ENCODE measurements at regions not wholly inside any gene's neighbourhood (a gene's known extent, or its start where the extent isn't known, plus 50 kb on each side); places are given as distances from the start of the nearest gene placed in this dataset.

DNA sequence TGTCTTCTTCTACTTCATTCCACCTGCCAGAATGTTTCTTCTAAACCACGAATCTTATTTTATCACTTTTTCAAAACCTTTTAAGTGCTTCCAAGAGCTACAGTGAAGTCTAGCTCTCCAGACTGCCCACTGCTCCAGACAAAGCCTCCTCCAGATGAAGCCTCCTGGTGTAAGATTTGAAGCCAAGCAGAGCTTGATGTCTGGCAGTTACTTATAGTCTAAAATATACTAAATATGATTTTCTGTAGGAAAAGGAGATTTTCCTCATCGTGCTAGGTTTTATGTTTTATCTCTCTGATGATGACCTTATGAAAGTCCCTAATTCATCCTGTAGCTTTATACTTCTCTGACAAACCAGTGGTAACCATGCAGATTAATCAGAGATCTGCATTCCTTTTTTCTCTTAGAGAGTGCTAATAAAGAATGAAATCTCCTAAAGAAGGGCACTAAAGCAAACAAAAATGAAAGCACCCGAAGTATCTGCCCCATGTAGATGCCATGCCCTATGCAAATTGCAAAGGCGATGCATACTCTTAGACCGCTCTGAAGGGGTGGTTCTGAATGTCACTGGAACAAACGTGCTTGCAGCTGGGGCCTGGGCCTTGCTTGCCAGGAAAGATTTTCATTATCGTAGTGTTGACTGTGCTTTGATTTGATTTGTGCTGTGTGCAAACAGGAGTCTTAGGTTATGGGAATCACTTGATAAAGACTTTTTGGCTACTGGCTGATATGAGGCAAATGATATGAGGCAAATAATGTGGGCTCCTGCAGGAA is 314.2 kb downstream of the PID1 start:
- H3K36me3 ChIP-seq (ENCODE audit: insufficient read depth, low read length) = no peaks in the 10 kb centered on the region
- H3K4me1 ChIP-seq (ENCODE audit: control insufficient read depth, insufficient read depth, low read length, unreplicated experiment) = no peaks in the 10 kb centered on the region
- H3K27ac ChIP-seq (ENCODE audit: low read depth, low read length) = no peak overlapping the region
- H3K27me3 ChIP-seq (ENCODE audit: insufficient read depth, low read length) = no peaks in the 10 kb centered on the region
- H2AFZ ChIP-seq (ENCODE audit: low read length, unreplicated experiment) = no peak overlapping the region
- no peaks in the 10 kb centered on the region for H3K79me2 ChIP-seq (ENCODE audit: control insufficient read depth, insufficient read depth, low read length, unreplicated experiment)
- H3K4me3 ChIP-seq (ENCODE audit: low read depth, low read length) = no peak overlapping the region

DNA sequence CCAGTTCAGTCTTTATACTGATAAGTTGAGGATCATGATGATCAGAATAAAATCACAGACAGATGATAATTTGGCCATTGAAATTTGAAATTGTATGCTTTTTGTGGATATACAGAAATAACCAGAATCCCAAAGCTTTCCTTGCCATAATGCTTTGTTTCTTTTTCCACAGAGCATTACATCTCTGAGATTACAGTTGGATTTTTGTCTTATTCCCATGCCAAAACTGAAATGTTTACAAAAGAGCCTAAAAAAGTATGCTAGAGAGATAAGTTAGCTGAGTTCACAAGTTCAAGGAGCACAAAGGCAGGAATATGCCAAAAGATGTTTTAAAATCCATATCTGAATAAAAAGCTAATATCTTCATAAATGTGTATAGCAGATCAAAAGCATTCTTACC is 321.3 kb downstream of the PID1 start:
- no peaks in the 10 kb centered on the region for H3K36me3 ChIP-seq (ENCODE audit: insufficient read depth, low read length)
- H3K4me1 ChIP-seq (ENCODE audit: control insufficient read depth, insufficient read depth, low read length, unreplicated experiment) = no peaks in the 10 kb centered on the region
- no peak overlapping the region for H2AFZ ChIP-seq (ENCODE audit: low read length, unreplicated experiment)
- no peak overlapping the region for H3K27ac ChIP-seq (ENCODE audit: low read depth, low read length)
- H3K27me3 ChIP-seq (ENCODE audit: insufficient read depth, low read length) = 0 out of 2 replicates have a peak, but pooled peaks cover 4% of the 10 kb centered on the region
- H3K79me2 ChIP-seq (ENCODE audit: control insufficient read depth, insufficient read depth, low read length, unreplicated experiment) = no peaks in the 10 kb centered on the region
- no peak overlapping the region for H3K4me3 ChIP-seq (ENCODE audit: low read depth, low read length)

DNA sequence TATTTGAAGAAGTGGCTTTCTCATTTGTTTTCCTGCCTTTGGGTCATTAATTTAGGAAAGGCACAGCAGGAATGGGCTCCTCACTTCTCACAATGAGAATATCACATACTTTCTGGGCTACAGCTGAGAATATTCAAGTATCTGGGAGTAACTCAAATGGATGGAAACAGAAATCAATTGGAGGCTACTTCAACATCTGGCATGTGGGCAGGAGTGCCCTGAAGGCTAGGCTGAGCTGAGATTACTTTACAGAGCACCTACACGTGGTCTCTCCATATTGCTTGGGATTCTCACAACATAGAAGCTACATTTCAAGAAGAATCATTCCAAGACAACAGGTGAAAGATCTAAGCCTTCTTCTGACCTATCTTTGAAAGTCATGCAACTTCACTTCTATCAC is 325.4 kb downstream of the PID1 start:
- Histone ChIP-seq H3K27me3 (ENCODE audit: insufficient read depth, low read length) (0 out of 2 replicates have a peak, but pooled peaks cover under 1% of the 10 kb centered on the region), H2AFZ (ENCODE audit: low read length, unreplicated experiment) (no peak overlapping the region), H3K79me2 (ENCODE audit: control insufficient read depth, insufficient read depth, low read length, unreplicated experiment) (no peaks in the 10 kb centered on the region), H3K4me1 (ENCODE audit: control insufficient read depth, insufficient read depth, low read length, unreplicated experiment) (no peaks in the 10 kb centered on the region), H3K36me3 (ENCODE audit: insufficient read depth, low read length) (no peaks in the 10 kb centered on the region), H3K4me3 (ENCODE audit: low read depth, low read length) (no peak overlapping the region), H3K27ac (ENCODE audit: low read depth, low read length) (no peak overlapping the region)

DNA sequence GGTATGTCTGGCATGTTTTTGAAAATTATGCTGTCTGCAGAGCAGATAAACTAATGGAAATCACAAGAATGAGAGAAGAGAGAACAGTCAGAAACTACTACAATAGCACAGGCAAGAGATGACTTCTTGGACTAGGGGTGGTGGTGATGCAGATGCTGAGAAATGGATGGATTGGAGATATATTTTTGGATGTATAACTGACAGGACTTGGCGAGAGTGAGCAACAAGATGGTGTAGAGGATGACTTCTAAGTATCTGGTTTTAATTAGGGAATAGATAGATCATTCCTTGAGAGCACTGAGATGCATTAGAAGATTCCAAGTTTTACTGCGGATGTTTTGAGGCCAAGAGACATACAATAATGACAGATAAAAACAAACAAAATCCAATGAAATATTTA is 328.2 kb downstream of the PID1 start:
- H3K27ac ChIP-seq (ENCODE audit: low read depth, low read length) = no peak overlapping the region
- H3K4me3 ChIP-seq (ENCODE audit: low read depth, low read length) = no peak overlapping the region
- no peaks in the 10 kb centered on the region for H3K27me3 ChIP-seq (ENCODE audit: insufficient read depth, low read length)
- H3K79me2 ChIP-seq (ENCODE audit: control insufficient read depth, insufficient read depth, low read length, unreplicated experiment) = no peaks in the 10 kb centered on the region
- no peak overlapping the region for H2AFZ ChIP-seq (ENCODE audit: low read length, unreplicated experiment)
- no peaks in the 10 kb centered on the region for H3K36me3 ChIP-seq (ENCODE audit: insufficient read depth, low read length)
- H3K4me1 ChIP-seq (ENCODE audit: control insufficient read depth, insufficient read depth, low read length, unreplicated experiment) = no peaks in the 10 kb centered on the region

DNA sequence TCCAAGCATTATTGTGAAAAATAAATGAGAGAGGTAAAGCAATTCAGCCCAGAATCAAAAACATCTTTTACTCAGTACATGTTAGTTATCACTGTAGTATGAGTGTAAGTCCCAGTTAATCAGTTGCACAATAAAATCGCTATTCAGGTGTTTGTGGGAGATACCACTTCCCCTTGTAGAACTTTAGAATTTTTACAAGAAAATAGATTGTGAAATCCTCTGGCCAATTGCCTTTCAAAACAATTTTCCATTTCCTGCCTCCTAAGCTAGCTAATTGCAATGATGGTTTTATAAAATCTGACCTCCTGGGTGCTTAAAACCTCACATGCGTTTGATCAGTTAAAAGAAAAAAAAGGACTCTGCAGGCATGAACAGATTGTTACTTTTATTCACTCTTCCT is 332.5 kb downstream of the PID1 start:
- H3K36me3 ChIP-seq (ENCODE audit: insufficient read depth, low read length) = no peaks in the 10 kb centered on the region
- no peak overlapping the region for H2AFZ ChIP-seq (ENCODE audit: low read length, unreplicated experiment)
- H3K27ac ChIP-seq (ENCODE audit: low read depth, low read length) = no peak overlapping the region
- no peaks in the 10 kb centered on the region for H3K79me2 ChIP-seq (ENCODE audit: control insufficient read depth, insufficient read depth, low read length, unreplicated experiment)
- no peaks in the 10 kb centered on the region for H3K4me1 ChIP-seq (ENCODE audit: control insufficient read depth, insufficient read depth, low read length, unreplicated experiment)
- H3K4me3 ChIP-seq (ENCODE audit: low read depth, low read length) = no peak overlapping the region
- no peaks in the 10 kb centered on the region for H3K27me3 ChIP-seq (ENCODE audit: insufficient read depth, low read length)

DNA sequence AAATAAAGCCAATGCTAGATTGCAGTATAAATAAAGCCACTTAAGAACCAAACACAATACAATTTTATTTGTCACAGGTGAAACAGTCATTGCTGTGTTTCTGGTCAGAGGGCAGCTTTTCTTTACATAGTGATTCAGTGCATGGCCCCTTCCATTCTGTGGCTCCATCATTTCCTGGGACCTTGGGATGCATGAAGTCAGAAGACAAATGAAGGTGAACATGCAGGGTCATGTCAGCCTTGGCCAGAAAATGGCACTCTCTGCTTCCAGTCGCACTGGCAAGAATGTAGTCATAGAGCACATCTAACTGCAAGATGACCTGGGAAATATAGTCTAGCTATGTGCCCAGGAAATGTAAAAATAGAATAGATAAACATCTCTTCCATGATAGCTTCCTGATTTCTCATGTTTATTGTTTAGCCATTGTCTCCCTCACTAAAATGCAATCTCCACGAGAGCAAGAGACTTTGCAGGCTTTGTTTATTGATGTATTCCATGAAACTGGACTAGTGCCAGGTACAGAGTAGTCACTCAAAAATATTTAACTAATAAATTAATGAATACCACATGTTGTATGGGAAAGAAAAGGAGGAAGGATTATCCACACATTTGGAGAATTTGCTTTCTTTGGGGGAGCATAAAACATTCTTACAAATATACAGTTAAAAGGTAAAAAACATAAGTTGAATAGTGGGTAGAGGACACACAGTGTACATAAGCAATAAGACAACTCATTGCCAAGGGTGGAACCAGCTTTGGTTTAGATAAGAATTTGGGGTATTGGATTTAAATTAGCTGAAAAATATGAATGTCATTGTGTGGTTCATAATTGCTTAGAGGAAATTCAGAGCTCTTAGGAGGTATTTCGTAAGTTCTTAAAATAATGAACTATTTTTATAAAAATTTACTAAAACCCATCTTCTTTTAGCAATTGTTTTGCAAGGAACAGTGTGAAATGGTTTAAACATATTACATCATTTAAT is 343.8 kb downstream of the PID1 start:
- H2AFZ ChIP-seq (ENCODE audit: low read length, unreplicated experiment) = no peak overlapping the region

DNA sequence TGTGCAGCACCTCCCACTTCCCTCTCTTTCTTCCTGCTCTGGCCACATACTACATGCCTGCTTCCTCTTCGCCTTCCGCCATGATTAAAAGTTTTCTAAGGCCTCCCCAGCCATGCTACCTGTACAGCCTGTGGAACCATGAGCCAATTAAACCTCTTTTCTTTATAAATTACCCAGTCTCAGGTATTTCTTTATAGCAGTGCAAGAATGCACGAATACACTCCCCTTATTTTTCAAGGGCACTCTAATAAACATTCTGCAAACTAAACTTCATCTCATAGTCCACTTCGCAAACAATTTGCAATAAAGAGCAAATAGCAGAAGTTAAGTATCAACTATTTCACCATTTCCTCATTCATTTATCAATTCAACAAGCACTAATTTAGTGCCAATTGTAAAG is 351.3 kb downstream of the PID1 start:
- no peaks in the 10 kb centered on the region for H3K79me2 ChIP-seq (ENCODE audit: control insufficient read depth, insufficient read depth, low read length, unreplicated experiment)
- H3K4me3 ChIP-seq (ENCODE audit: low read depth, low read length) = no peak overlapping the region
- no peaks in the 10 kb centered on the region for H3K27me3 ChIP-seq (ENCODE audit: insufficient read depth, low read length)
- H3K36me3 ChIP-seq (ENCODE audit: insufficient read depth, low read length) = no peaks in the 10 kb centered on the region
- no peak overlapping the region for H3K27ac ChIP-seq (ENCODE audit: low read depth, low read length)
- H2AFZ ChIP-seq (ENCODE audit: low read length, unreplicated experiment) = no peak overlapping the region
- no peaks in the 10 kb centered on the region for H3K4me1 ChIP-seq (ENCODE audit: control insufficient read depth, insufficient read depth, low read length, unreplicated experiment)

More for the DNA sequence above, 343.8 kb downstream of the PID1 start:
- no peak overlapping the region for H3K4me3 ChIP-seq (ENCODE audit: low read depth, low read length)
- H3K4me1 ChIP-seq (ENCODE audit: control insufficient read depth, insufficient read depth, low read length, unreplicated experiment) = no peaks in the 10 kb centered on the region
- no peak overlapping the region for H3K27ac ChIP-seq (ENCODE audit: low read depth, low read length)
- no peaks in the 10 kb centered on the region for H3K79me2 ChIP-seq (ENCODE audit: control insufficient read depth, insufficient read depth, low read length, unreplicated experiment)
- no peaks in the 10 kb centered on the region for H3K36me3 ChIP-seq (ENCODE audit: insufficient read depth, low read length)
- H3K27me3 ChIP-seq (ENCODE audit: insufficient read depth, low read length) = no peaks in the 10 kb centered on the region

DNA sequence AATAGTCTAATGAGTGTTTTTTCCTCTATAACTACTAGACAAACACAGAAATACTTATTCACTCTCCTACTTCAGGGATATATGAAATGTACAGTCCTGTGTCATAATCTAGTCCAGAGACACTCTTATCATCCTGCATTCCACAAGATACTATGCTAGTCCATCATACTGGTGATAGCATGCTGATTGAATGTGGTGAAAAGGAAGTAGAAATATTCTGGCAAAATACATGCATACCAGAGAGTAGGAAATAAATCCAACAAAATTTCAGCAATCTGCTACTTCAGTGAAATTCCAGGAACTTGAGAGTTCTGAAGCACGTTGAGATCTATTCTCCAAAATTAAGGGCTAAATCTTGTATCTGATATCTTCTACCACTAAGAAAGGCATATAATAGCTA is 353.9 kb downstream of the PID1 start:
- no peak overlapping the region for H3K4me3 ChIP-seq (ENCODE audit: low read depth, low read length)
- no peak overlapping the region for H3K27ac ChIP-seq (ENCODE audit: low read depth, low read length)
- H3K4me1 ChIP-seq (ENCODE audit: control insufficient read depth, insufficient read depth, low read length, unreplicated experiment) = no peaks in the 10 kb centered on the region
- no peaks in the 10 kb centered on the region for H3K36me3 ChIP-seq (ENCODE audit: insufficient read depth, low read length)
- H3K27me3 ChIP-seq (ENCODE audit: insufficient read depth, low read length) = no peaks in the 10 kb centered on the region
- H2AFZ ChIP-seq (ENCODE audit: low read length, unreplicated experiment) = no peak overlapping the region
- no peaks in the 10 kb centered on the region for H3K79me2 ChIP-seq (ENCODE audit: control insufficient read depth, insufficient read depth, low read length, unreplicated experiment)

DNA sequence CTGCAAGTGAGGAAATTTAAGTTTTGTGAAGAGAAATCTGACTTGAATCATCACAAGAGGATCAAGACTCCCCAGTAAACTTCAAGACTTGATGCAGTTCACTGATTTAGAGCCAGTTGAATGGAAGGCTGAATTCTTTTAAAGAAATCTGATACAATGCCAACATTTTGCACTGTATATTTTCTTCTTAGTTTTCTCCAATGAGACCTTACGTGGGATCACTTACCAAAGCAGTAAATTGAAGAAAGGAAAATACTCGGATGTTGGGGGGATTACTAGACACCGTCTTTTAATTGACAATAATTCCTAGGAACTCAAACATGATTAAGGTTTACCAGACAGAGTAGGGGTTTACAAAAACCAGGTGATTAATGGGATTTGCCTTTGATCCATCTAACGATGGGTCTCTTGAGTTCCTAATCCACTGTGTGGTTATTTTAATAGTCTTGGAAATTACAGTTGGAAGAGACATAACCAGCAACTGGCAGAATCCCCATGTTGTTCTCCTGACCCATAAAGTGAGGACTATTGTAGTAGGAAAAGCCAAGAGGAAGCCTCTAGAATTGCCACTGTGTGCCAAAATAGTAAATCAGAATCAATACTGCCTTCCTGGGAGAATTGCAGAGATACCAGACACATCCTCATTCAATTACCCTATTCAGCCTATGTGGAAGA is 354.5 kb downstream of the PID1 start:
- H2AFZ ChIP-seq (ENCODE audit: low read length, unreplicated experiment) = no peak overlapping the region
- H3K4me3 ChIP-seq (ENCODE audit: low read depth, low read length) = no peak overlapping the region
- H3K36me3 ChIP-seq (ENCODE audit: insufficient read depth, low read length) = no peaks in the 10 kb centered on the region
- H3K27me3 ChIP-seq (ENCODE audit: insufficient read depth, low read length) = no peaks in the 10 kb centered on the region
- H3K4me1 ChIP-seq (ENCODE audit: control insufficient read depth, insufficient read depth, low read length, unreplicated experiment) = no peaks in the 10 kb centered on the region
- no peak overlapping the region for H3K27ac ChIP-seq (ENCODE audit: low read depth, low read length)
- H3K79me2 ChIP-seq (ENCODE audit: control insufficient read depth, insufficient read depth, low read length, unreplicated experiment) = no peaks in the 10 kb centered on the region

DNA sequence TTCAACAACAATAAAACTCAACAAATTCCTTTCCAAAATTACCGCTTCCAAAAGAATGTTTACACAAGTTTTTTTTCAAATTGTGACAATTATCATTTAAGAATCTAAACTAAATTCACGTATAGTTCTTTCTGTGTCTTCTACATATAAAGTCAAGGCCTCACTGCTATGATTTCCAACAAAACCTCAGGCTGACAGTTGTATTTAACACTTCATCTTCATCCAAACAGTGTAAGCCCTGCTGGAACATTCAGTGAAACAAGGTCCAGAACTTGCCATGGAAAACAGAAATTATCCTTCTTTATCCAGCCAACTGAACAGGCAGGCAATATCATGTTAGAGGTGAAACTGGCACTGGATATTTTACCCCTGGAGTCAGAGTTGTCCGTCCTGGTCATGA is 357.9 kb downstream of the PID1 start:
- H3K4me1 ChIP-seq (ENCODE audit: control insufficient read depth, insufficient read depth, low read length, unreplicated experiment) = no peaks in the 10 kb centered on the region
- no peaks in the 10 kb centered on the region for H3K27me3 ChIP-seq (ENCODE audit: insufficient read depth, low read length)
- no peaks in the 10 kb centered on the region for H3K79me2 ChIP-seq (ENCODE audit: control insufficient read depth, insufficient read depth, low read length, unreplicated experiment)
- H3K4me3 ChIP-seq (ENCODE audit: low read depth, low read length) = no peak overlapping the region
- no peak overlapping the region for H3K27ac ChIP-seq (ENCODE audit: low read depth, low read length)
- no peaks in the 10 kb centered on the region for H3K36me3 ChIP-seq (ENCODE audit: insufficient read depth, low read length)
- H2AFZ ChIP-seq (ENCODE audit: low read length, unreplicated experiment) = no peak overlapping the region

All from ACC112 (cell line).